Peyer's patch (tissue), 4 donors: ENCODE measurements at regions not wholly inside any gene's neighbourhood (a gene's known extent, or its start where the extent isn't known, plus 50 kb on each side); places are given as distances from the start of the nearest gene placed in this dataset.

Experiments used
- POLR2A ChIP-seq, 2 donors: fragments of 450-650 bp; IDR thresholded peaks; one replicate each; pipeline ENCODE4 v1.5.1; 2017; ENCODE audit warnings: antibody characterized with exemption in 2 of 2, mild to moderate bottlenecking in 2 of 2, moderate library complexity in 2 of 2
- TF ChIP-seq, protein P1 (sequence below), 6 experiments: fragments of 450-650 bp in 4 of 6; fragments of 200-600 bp in 2 of 6; sonication (generic) in 1 of 6; IDR thresholded peaks; one replicate each; pipeline ENCODE4 v1.5.1; 2017 to 2019; ENCODE audit warnings: antibody characterized with exemption in 6 of 6, mild to moderate bottlenecking in 3 of 6, moderate library complexity in 1 of 6

DNA sequence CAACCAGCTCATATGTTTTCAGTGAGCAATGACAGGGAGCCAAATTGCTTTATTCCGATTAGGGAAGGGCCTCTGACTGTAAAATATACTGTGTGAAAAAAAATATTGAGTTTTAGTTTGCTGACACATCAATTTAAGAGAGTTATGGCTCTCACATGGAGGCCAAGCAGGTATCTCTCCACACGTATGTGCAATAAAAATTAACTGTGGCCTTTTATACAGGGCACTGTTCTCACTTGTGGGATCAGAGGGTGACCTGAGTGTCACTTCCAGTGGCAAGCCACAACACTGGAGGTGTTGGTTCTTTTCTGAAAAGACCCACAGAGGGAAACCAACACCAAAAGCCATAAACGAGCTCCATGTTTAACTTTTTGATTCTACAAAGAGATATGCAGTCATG, 462.8 kb downstream of the MID1IP1 start:
- TF ChIP-seq, protein P1, sequence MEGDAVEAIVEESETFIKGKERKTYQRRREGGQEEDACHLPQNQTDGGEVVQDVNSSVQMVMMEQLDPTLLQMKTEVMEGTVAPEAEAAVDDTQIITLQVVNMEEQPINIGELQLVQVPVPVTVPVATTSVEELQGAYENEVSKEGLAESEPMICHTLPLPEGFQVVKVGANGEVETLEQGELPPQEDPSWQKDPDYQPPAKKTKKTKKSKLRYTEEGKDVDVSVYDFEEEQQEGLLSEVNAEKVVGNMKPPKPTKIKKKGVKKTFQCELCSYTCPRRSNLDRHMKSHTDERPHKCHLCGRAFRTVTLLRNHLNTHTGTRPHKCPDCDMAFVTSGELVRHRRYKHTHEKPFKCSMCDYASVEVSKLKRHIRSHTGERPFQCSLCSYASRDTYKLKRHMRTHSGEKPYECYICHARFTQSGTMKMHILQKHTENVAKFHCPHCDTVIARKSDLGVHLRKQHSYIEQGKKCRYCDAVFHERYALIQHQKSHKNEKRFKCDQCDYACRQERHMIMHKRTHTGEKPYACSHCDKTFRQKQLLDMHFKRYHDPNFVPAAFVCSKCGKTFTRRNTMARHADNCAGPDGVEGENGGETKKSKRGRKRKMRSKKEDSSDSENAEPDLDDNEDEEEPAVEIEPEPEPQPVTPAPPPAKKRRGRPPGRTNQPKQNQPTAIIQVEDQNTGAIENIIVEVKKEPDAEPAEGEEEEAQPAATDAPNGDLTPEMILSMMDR (IDR thresholded peaks at IDR 0.05), result no peak
- TF ChIP-seq POLR2A (IDR thresholded peaks at IDR 0.05), result no peak
